ENCODE measurements at regions not wholly inside any gene's neighbourhood (a gene's known extent, or its start where the extent isn't known, plus 50 kb on each side); places are given as distances from the start of the nearest gene placed in this dataset.

- TF ChIP-seq CTCF (IDR thresholded peaks at IDR 0.05) (no peak), POLR2A (IDR thresholded peaks at IDR 0.05) (no peak)
Observed at GRCh38 chr4:77268108-77268507, 111.1 kb downstream of the CCNG2 start.

Data from thyroid gland (tissue), 4 donors.